PC-9 (cell line): ENCODE measurements at regions not wholly inside any gene's neighbourhood (a gene's known extent, or its start where the extent isn't known, plus 50 kb on each side); places are given as distances from the start of the nearest gene placed in this dataset.

ENCODE experiments used
- BruUV-seq: library from RNA; stranded (reverse); fragments of 400-500 nt; replicated peaks from 2 replicates; lab custom pipeline; 2021; lab: Mats Ljungman, UMichigan
- CTCF ChIA-PET: fragments of 300-600 bp; sonication (Branson Sonifier 250); formaldehyde crosslinking; loops from one replicate; lab custom pipeline; 2022; ENCODE audit warnings: antibody characterized with exemption; lab: Charles Lee
- POLR2A ChIA-PET: fragments of 300-600 bp; sonication (Branson Sonifier 250); formaldehyde crosslinking; loops from one replicate; lab custom pipeline; 2022; ENCODE audit warnings: antibody characterized with exemption; ENCODE audit not compliant: unreplicated experiment; lab: Charles Lee
- DNase-seq, 2 experiments: peaks; one replicate each; pipeline versions ENCODE4 v3.0.0 to v3.0.0-alpha.2; 2015 to 2022; ENCODE audit warnings: mixed read lengths in 1 of 2
- H2AFZ ChIP-seq: fragments of 200-600 bp; sonication (generic); 2 replicates; pipeline ENCODE4 v1.8.1; 2017; ENCODE audit warnings: antibody characterized with exemption
- H3F3A ChIP-seq: fragments of 200-600 bp; sonication (generic); 2 replicates; pipeline ENCODE4 v1.8.1; 2017; ENCODE audit warnings: antibody characterized with exemption, mild to moderate bottlenecking, low read depth; ENCODE audit not compliant: insufficient read depth
- H3K27ac ChIP-seq: fragments of 200-600 bp; sonication (generic); 2 replicates; pipeline ENCODE4 v1.6.1; 2016; ENCODE audit warnings: mixed run types
- H3K27me3 ChIP-seq: fragments of 200-600 bp; sonication (generic); 2 replicates; pipeline ENCODE4 v1.6.1; 2016; ENCODE audit warnings: low read depth, mixed run types; ENCODE audit not compliant: insufficient read depth
- H3K36me3 ChIP-seq: fragments of 200-600 bp; sonication (generic); 2 replicates; pipeline ENCODE4 v1.6.1; 2016; ENCODE audit warnings: low read depth, mixed run types
- H3K4me1 ChIP-seq: fragments of 200-600 bp; sonication (generic); replicated peaks from 2 replicates; pipeline ENCODE4 v1.6.1; 2016; ENCODE audit warnings: mixed run types; ENCODE audit not compliant: insufficient read depth
- H3K4me2 ChIP-seq: fragments of 200-600 bp; sonication (generic); 2 replicates; pipeline ENCODE4 v1.6.1; 2017; ENCODE audit warnings: mixed run types
- H3K4me3 ChIP-seq: fragments of 200-600 bp; sonication (generic); 2 replicates; pipeline ENCODE4 v1.6.1; 2016; ENCODE audit warnings: mixed run types
- H3K79me2 ChIP-seq: fragments of 200-600 bp; sonication (generic); 2 replicates; pipeline ENCODE4 v1.6.1; 2017; ENCODE audit warnings: low read depth, mixed run types
- H3K9me2 ChIP-seq: fragments of 200-600 bp; sonication (generic); 2 replicates; pipeline ENCODE4 v1.8.1; 2017; ENCODE audit warnings: mild to moderate bottlenecking; ENCODE audit not compliant: insufficient read depth
- H3K9me3 ChIP-seq: fragments of 200-600 bp; sonication (generic); 2 replicates; pipeline ENCODE4 v1.8.1; 2016; ENCODE audit warnings: low read depth; ENCODE audit not compliant: insufficient read depth
- H4K20me1 ChIP-seq: fragments of 200-600 bp; sonication (generic); 2 replicates; pipeline ENCODE4 v1.8.1; 2017; ENCODE audit not compliant: insufficient read depth
- EZH2 ChIP-seq: fragments of 200-600 bp; sonication (generic); IDR thresholded peaks from 2 replicates; pipeline ENCODE4 v1.8.0; 2017; ENCODE audit warnings: antibody characterized with exemption, low read depth
- intact Hi-C: fragments of 100-400 bp; cut with micrococcal nuclease; formaldehyde crosslinking; loops from one replicate; pipeline ENCODE4 v1.10.0; 2022; ENCODE audit not compliant: unreplicated experiment
- TF ChIP-seq, protein P1 (sequence below): fragments of 200-600 bp; sonication (generic); conservative IDR thresholded peaks from 2 replicates; pipeline ENCODE4 v1.6.1; 2017; ENCODE audit warnings: mixed run types, antibody characterized with exemption, mild to moderate bottlenecking, moderate library complexity

DNA sequence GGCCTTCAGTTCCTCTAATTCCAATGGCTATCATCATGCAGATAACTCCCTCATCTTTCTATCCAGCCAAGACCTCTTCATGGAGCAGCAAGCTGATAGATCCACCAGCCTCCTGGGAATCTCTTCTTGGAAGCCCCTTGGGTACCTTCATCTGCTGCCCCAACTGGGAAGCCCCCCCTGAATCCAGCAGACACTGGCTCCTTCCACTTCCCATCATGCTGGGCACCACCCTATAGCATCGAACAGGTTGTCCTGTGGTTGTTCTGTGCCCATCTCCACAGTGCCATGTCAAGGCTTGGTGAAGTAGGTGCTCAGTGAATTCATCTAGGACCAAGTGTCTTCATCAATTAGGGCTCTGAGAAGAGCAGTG is 410.4 kb upstream of the KLF4 start:
- H3K4me3 ChIP-seq: no peak overlapping the region
- no peaks in the 10 kb centered on the region for H3K79me2 ChIP-seq
- no peak overlapping the region for H3K4me2 ChIP-seq
- H3F3A ChIP-seq: no peaks in the 10 kb centered on the region
- H3K27ac ChIP-seq: no peak overlapping the region
- POLR2A ChIA-PET: no interaction called here
- no peaks in the 10 kb centered on the region for H3K4me1 ChIP-seq
- H2AFZ ChIP-seq: no peak overlapping the region
- H4K20me1 ChIP-seq: no peaks in the 10 kb centered on the region
- BruUV-seq: no TSS peak
- CTCF ChIA-PET: interaction anchor here (0.6 kb wide), 1 partner anchor 418 kb away, joined by 8 read pairs; no protein-coding TSS in a partner anchor
- no peaks in the 10 kb centered on the region for H3K36me3 ChIP-seq
- H3K9me3 ChIP-seq: no peaks in the 10 kb centered on the region
- no peak for DNase-seq
- no peaks in the 10 kb centered on the region for H3K27me3 ChIP-seq
- intact Hi-C loops: no loop called here
- H3K9me2 ChIP-seq: no peaks in the 10 kb centered on the region
- TF ChIP-seq, protein P1, sequence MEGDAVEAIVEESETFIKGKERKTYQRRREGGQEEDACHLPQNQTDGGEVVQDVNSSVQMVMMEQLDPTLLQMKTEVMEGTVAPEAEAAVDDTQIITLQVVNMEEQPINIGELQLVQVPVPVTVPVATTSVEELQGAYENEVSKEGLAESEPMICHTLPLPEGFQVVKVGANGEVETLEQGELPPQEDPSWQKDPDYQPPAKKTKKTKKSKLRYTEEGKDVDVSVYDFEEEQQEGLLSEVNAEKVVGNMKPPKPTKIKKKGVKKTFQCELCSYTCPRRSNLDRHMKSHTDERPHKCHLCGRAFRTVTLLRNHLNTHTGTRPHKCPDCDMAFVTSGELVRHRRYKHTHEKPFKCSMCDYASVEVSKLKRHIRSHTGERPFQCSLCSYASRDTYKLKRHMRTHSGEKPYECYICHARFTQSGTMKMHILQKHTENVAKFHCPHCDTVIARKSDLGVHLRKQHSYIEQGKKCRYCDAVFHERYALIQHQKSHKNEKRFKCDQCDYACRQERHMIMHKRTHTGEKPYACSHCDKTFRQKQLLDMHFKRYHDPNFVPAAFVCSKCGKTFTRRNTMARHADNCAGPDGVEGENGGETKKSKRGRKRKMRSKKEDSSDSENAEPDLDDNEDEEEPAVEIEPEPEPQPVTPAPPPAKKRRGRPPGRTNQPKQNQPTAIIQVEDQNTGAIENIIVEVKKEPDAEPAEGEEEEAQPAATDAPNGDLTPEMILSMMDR: no peak
- no peak for TF ChIP-seq EZH2

DNA sequence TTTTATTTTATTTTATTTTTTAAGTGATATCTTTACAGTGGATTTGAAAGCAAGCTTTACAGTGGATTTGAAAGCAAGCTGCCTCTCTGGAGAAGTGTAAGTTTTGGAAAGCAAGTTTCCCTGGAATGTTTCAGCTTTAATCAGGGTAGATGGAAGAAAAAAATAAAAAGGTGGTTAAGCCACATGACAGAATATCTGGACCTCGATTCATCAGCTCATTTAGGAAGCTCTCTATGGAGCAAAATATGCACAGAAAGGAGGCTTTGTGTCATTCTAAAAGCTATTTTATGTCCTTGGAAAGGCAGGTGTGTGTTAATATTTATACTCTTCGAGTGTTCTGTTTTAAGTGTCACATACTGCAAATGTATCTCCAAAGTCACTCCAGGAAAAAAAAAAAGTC is 409.2 kb upstream of the KLF4 start:
- Histone ChIP-seq H3K79me2 (no peaks in the 10 kb centered on the region), H3K27ac (no peak overlapping the region), H3K27me3 (no peaks in the 10 kb centered on the region), H3K9me3 (no peaks in the 10 kb centered on the region), H4K20me1 (no peaks in the 10 kb centered on the region), H3F3A (no peaks in the 10 kb centered on the region), H3K4me3 (no peak overlapping the region), H3K4me2 (no peak overlapping the region), H3K9me2 (no peaks in the 10 kb centered on the region), H3K36me3 (no peaks in the 10 kb centered on the region), H2AFZ (no peak overlapping the region), H3K4me1 (no peaks in the 10 kb centered on the region)
- ChIA-PET POLR2A (no interaction called here), CTCF (no interaction called here)
- no peak for TF ChIP-seq EZH2
- TF ChIP-seq, protein P1: no peak
- no peak for DNase-seq
- intact Hi-C loops: no loop called here
- no TSS peak for BruUV-seq

DNA sequence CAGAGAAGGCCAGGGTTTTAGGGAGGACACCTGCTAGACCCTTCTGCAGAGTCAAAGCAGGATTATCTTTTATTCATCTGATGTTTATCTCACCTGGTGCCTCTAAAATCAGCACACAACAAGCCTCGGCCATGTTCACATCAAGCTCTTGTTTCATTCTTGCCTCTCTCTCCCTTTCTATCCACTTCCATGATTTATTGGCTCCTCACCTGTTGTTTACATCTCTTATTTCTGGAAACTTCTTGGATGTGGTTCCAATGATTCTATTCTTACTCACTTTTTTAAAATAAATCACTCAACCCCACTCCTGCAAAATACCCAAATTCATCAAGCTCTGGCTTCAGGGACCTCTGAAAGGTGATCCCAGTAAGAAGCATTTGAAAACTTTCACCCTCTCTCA is 407.0 kb upstream of the KLF4 start:
- no peaks in the 10 kb centered on the region for H3K27me3 ChIP-seq
- H4K20me1 ChIP-seq: no peaks in the 10 kb centered on the region
- no peak overlapping the region for H3K4me3 ChIP-seq
- H3K9me3 ChIP-seq: no peaks in the 10 kb centered on the region
- H3F3A ChIP-seq: 0 out of 2 replicates have a peak, but pooled peaks cover 3% of the 10 kb centered on the region
- no TSS peak for BruUV-seq
- no peaks in the 10 kb centered on the region for H3K9me2 ChIP-seq
- TF ChIP-seq EZH2: no peak
- CTCF ChIA-PET: no interaction called here
- POLR2A ChIA-PET: no interaction called here
- no peaks in the 10 kb centered on the region for H3K36me3 ChIP-seq
- no peak overlapping the region for H3K27ac ChIP-seq
- intact Hi-C loops: no loop called here
- H2AFZ ChIP-seq: no peak overlapping the region
- H3K4me1 ChIP-seq: no peaks in the 10 kb centered on the region
- no peak for DNase-seq
- no peaks in the 10 kb centered on the region for H3K79me2 ChIP-seq
- H3K4me2 ChIP-seq: no peak overlapping the region

DNA sequence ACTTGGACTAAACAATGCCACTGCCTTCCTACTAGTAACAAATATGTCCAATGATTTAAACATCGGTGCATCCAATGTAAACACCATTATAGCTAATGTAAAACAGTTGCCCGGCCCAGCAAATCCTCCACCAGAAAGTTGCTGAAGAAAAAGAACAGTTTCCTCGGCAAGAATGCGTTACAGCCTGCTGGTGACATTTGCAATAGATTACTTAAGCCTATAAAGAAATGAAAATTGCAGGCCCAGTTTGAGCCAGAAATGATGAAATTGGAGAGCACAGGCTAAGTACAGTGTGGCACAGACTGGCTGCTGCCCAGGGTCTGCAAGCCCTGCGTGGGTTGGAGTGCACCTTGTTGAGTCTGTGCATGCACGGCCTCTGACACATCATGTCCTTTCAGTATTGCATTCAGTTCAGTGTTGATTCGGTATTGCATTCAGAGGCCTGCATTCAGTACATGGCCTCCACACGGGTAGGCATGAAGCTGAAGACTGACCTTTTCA is 406.0 kb upstream of the KLF4 start:
- no peaks in the 10 kb centered on the region for H3K4me1 ChIP-seq
- H3K27ac ChIP-seq: no peak overlapping the region
- no peak overlapping the region for H2AFZ ChIP-seq
- no peaks in the 10 kb centered on the region; the same call in 1 of the 2 replicates for H3K9me3 ChIP-seq
- ChIA-PET CTCF (no interaction called here), POLR2A (no interaction called here)
- H3K4me3 ChIP-seq: no peak overlapping the region
- H3F3A ChIP-seq: 0 out of 2 replicates have a peak, but pooled peaks cover 3% of the 10 kb centered on the region
- TF ChIP-seq, protein P1: no peak
- H3K9me2 ChIP-seq: no peaks in the 10 kb centered on the region
- no TSS peak for BruUV-seq
- no peaks in the 10 kb centered on the region for H3K27me3 ChIP-seq
- H3K36me3 ChIP-seq: no peaks in the 10 kb centered on the region
- DNase-seq: no peak
- no peaks in the 10 kb centered on the region for H3K79me2 ChIP-seq
- intact Hi-C loops: no loop called here
- no peaks in the 10 kb centered on the region for H4K20me1 ChIP-seq
- H3K4me2 ChIP-seq: no peak overlapping the region
